Loucy (cell line): ENCODE measurements at regions not wholly inside any gene's neighbourhood (a gene's known extent, or its start where the extent isn't known, plus 50 kb on each side); places are given as distances from the start of the nearest gene placed in this dataset.

ENCODE experiments used
- H2AFZ ChIP-seq: fragments of 200-600 bp; sonication (generic); 2 replicates; pipeline ENCODE4 v1.6.0; 2016; ENCODE audit warnings: antibody characterized with exemption, mild to moderate bottlenecking, low read length, moderate library complexity
- H3F3A ChIP-seq: fragments of 200-600 bp; 2 replicates; pipeline ENCODE4 v1.6.0; 2016; ENCODE audit warnings: antibody characterized with exemption, low read depth, mild to moderate bottlenecking
- H3K27me3 ChIP-seq: fragments of 200-600 bp; sonication (generic); 2 replicates; pipeline ENCODE4 v1.6.1; 2014; ENCODE audit warnings: low read length, mild to moderate bottlenecking; ENCODE audit not compliant: insufficient read depth, poor library complexity, severe bottlenecking
- H3K36me3 ChIP-seq: fragments of 200-600 bp; sonication (generic); 2 replicates; pipeline ENCODE4 v1.6.1; 2016; ENCODE audit warnings: low read length; ENCODE audit not compliant: insufficient read depth
- H3K4me1 ChIP-seq: fragments of 200-600 bp; sonication (generic); 2 replicates; pipeline ENCODE4 v1.5.1; 2014; ENCODE audit warnings: low read length, mild to moderate bottlenecking; ENCODE audit not compliant: insufficient read depth, poor library complexity, severe bottlenecking
- H3K4me2 ChIP-seq: fragments of 200-600 bp; sonication (generic); 2 replicates; pipeline ENCODE4 v1.6.0; 2014; ENCODE audit warnings: antibody characterized with exemption, low read length, low read depth, mild to moderate bottlenecking; ENCODE audit not compliant: poor library complexity, severe bottlenecking
- H3K4me3 ChIP-seq: fragments of 200-600 bp; sonication (generic); 2 replicates; pipeline ENCODE4 v1.5.1; 2014; ENCODE audit warnings: low read length, mild to moderate bottlenecking, mixed read lengths; ENCODE audit not compliant: poor library complexity, severe bottlenecking
- H3K79me2 ChIP-seq: fragments of 200-600 bp; sonication (generic); 2 replicates; pipeline ENCODE4 v1.6.1; 2014; ENCODE audit warnings: low read length; ENCODE audit not compliant: insufficient read depth
- H3K9ac ChIP-seq: fragments of 200-600 bp; sonication (generic); 2 replicates; pipeline ENCODE4 v1.6.0; 2014; ENCODE audit warnings: mild to moderate bottlenecking, low read depth, low read length, moderate library complexity; ENCODE audit not compliant: poor library complexity, severe bottlenecking
- H3K9me2 ChIP-seq: fragments of 200-600 bp; sonication (generic); replicated peaks from 2 replicates; pipeline ENCODE4 v1.6.1; 2016; ENCODE audit warnings: low read depth, low read length, mixed read lengths
- H3K9me3 ChIP-seq: fragments of 200-600 bp; sonication (generic); 2 replicates; pipeline ENCODE4 v1.6.1; 2014; ENCODE audit warnings: mild to moderate bottlenecking, antibody characterized with exemption, low read length, low read depth; ENCODE audit not compliant: insufficient read depth
- H4K20me1 ChIP-seq: fragments of 200-600 bp; sonication (generic); 2 replicates; pipeline ENCODE4 v1.6.0; 2014; ENCODE audit warnings: antibody characterized with exemption, low read length, mild to moderate bottlenecking; ENCODE audit not compliant: insufficient read depth, poor library complexity, severe bottlenecking
- EZH2phosphoT487 ChIP-seq: fragments of 200-600 bp; IDR thresholded peaks from 2 replicates; pipeline ENCODE4 v1.6.1; 2018; ENCODE audit warnings: antibody characterized with exemption, mild to moderate bottlenecking, moderate library complexity, borderline replicate concordance
- TF ChIP-seq, protein P1 (sequence below): fragments of 200-600 bp; sonication (generic); conservative IDR thresholded peaks from 2 replicates; pipeline ENCODE4 v1.5.1; 2014; ENCODE audit warnings: mild to moderate bottlenecking, antibody characterized with exemption, low read length

DNA sequence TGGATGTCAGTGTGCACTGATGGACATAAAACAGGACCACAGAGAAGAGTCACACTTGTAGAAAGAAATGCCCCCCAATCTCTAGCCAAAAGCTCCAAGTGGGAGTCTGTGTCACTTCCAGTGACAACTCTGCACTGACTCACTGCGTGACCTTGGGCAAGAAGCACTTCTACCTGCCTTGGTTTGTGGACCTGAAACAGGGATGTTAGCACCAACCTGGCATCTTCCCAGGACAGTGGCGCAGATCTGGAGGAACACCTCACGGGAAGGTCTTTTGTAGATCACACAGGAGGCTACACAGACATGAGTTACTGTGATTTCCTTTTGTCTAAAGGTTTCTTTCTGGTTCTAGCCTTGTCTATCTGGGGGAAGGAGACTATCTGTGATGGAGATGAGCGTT, 80.5 kb upstream of the DHRSX start:
- no peaks in the 10 kb centered on the region for H3K9me2 ChIP-seq
- H3K79me2 ChIP-seq: no peaks in the 10 kb centered on the region
- H4K20me1 ChIP-seq: no peaks in the 10 kb centered on the region
- no peaks in the 10 kb centered on the region for H3K27me3 ChIP-seq
- no peaks in the 10 kb centered on the region for H3K9me3 ChIP-seq
- no peak overlapping the region for H2AFZ ChIP-seq
- H3F3A ChIP-seq: no peaks in the 10 kb centered on the region
- H3K4me1 ChIP-seq: no peaks in the 10 kb centered on the region
- H3K9ac ChIP-seq: no peak overlapping the region
- H3K4me2 ChIP-seq: no peak overlapping the region
- H3K4me3 ChIP-seq: no peak overlapping the region
- no peak for TF ChIP-seq EZH2phosphoT487
- TF ChIP-seq, protein P1, sequence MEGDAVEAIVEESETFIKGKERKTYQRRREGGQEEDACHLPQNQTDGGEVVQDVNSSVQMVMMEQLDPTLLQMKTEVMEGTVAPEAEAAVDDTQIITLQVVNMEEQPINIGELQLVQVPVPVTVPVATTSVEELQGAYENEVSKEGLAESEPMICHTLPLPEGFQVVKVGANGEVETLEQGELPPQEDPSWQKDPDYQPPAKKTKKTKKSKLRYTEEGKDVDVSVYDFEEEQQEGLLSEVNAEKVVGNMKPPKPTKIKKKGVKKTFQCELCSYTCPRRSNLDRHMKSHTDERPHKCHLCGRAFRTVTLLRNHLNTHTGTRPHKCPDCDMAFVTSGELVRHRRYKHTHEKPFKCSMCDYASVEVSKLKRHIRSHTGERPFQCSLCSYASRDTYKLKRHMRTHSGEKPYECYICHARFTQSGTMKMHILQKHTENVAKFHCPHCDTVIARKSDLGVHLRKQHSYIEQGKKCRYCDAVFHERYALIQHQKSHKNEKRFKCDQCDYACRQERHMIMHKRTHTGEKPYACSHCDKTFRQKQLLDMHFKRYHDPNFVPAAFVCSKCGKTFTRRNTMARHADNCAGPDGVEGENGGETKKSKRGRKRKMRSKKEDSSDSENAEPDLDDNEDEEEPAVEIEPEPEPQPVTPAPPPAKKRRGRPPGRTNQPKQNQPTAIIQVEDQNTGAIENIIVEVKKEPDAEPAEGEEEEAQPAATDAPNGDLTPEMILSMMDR: no peak
- no peaks in the 10 kb centered on the region for H3K36me3 ChIP-seq

GRCh38 chrX:2578864-2579263, 78.1 kb upstream of the DHRSX start:
- Histone ChIP-seq H3F3A (no peaks in the 10 kb centered on the region), H3K36me3 (no peaks in the 10 kb centered on the region), H3K79me2 (no peaks in the 10 kb centered on the region), H3K4me1 (no peaks in the 10 kb centered on the region), H4K20me1 (no peaks in the 10 kb centered on the region), H3K9ac (no peak overlapping the region), H3K4me2 (no peak overlapping the region), H3K4me3 (no peak overlapping the region), H3K9me2 (no peaks in the 10 kb centered on the region), H3K9me3 (no peaks in the 10 kb centered on the region), H3K27me3 (no peaks in the 10 kb centered on the region), H2AFZ (no peak overlapping the region)
- TF ChIP-seq, protein P1: no peak
- no peak for TF ChIP-seq EZH2phosphoT487

GRCh38 chrX:2577844-2578466, 77.2 kb upstream of the DHRSX start:
- H3K36me3 ChIP-seq: no peaks in the 10 kb centered on the region
- no peaks in the 10 kb centered on the region for H4K20me1 ChIP-seq
- no peaks in the 10 kb centered on the region for H3K9me2 ChIP-seq
- TF ChIP-seq, protein P1: no peak
- no peak for TF ChIP-seq EZH2phosphoT487
- no peak overlapping the region for H3K9ac ChIP-seq
- no peaks in the 10 kb centered on the region for H3F3A ChIP-seq
- no peaks in the 10 kb centered on the region for H3K27me3 ChIP-seq
- H3K4me1 ChIP-seq: no peaks in the 10 kb centered on the region
- H2AFZ ChIP-seq: no peak overlapping the region
- H3K9me3 ChIP-seq: no peaks in the 10 kb centered on the region
- no peaks in the 10 kb centered on the region for H3K79me2 ChIP-seq
- no peak overlapping the region for H3K4me2 ChIP-seq
- H3K4me3 ChIP-seq: no peak overlapping the region
